HCT116 (cell line): ENCODE measurements at regions not wholly inside any gene's neighbourhood (a gene's known extent, or its start where the extent isn't known, plus 50 kb on each side); places are given as distances from the start of the nearest gene placed in this dataset.

Experiments used
- ATAC-seq: fragments of 200-7000 bp; cut with Tn5 transposase; 2 replicates; pipeline ENCODE4 v1.9.1; 2020; ENCODE audit warnings: mild to moderate bottlenecking, moderate library complexity
- BruUV-seq: library from RNA; stranded (reverse); fragments of 400-500 nt; replicated peaks from 2 replicates; lab custom pipeline; 2021; lab: Mats Ljungman, UMichigan
- CTCF ChIA-PET: fragments of 300-600 bp; sonication (Branson Sonifier 250); formaldehyde crosslinking; loops from one replicate; lab custom pipeline; 2021; ENCODE audit warnings: antibody characterized with exemption; lab: Charles Lee
- POLR2A ChIA-PET: fragments of 300-600, 350-600 bp; sonication (Branson Sonifier 250); formaldehyde crosslinking; loops from one replicate; lab custom pipeline; 2021; ENCODE audit warnings: antibody characterized with exemption; lab: Charles Lee
- RAD21 ChIA-PET, 2 experiments: fragments of 300-600 bp; sonication (Branson Sonifier 250); formaldehyde crosslinking; loops; one replicate each; lab custom pipeline; 2023; ENCODE audit warnings: low total read pairs in 2 of 2; ENCODE audit not compliant: uncharacterized antibody in 2 of 2, unreplicated experiment in 2 of 2, low non-redundant PET in 1 of 2; lab: Charles Lee
- DNase-seq: peaks from one replicate; pipeline ENCODE4 v3.0.0-alpha.2; 2010; ENCODE audit warnings: low read depth, low spot score
- H2AFZ ChIP-seq: fragments of 200-600 bp; shearing (Covaris generic), sonication (generic); 2 replicates; pipeline ENCODE4 v1.6.1; 2017; ENCODE audit warnings: low read depth, mixed run types, mixed read lengths, antibody characterized with exemption, low read length; ENCODE audit not compliant: poor library complexity, severe bottlenecking
- H3K27ac ChIP-seq: 2 replicates; pipeline ENCODE4 v1.5.1; 2012; ENCODE audit warnings: low read depth, low read length
- H3K27me3 ChIP-seq: fragments of 200-600 bp; sonication (generic); 2 replicates; pipeline ENCODE4 v1.6.1; 2016; ENCODE audit warnings: mixed run types, low read length, mixed read lengths; ENCODE audit not compliant: insufficient read depth
- H3K36me3 ChIP-seq, 2 experiments: fragments of 200-500 bp in 1 of 2; fragments of 200-600 bp in 1 of 2; sonication (Bioruptor generic) in 1 of 2; sonication (generic) in 1 of 2; 2 replicates each; pipeline versions ENCODE4 v1.5.1 to v1.6.1; 2014 to 2016; ENCODE audit warnings: low read length in 2 of 2, inconsistent platforms in 1 of 2, mixed read lengths in 1 of 2, mixed run types in 1 of 2; ENCODE audit not compliant: insufficient read depth in 2 of 2, control insufficient read depth in 1 of 2
- H3K4me1 ChIP-seq, 2 experiments: fragments of 200-600 bp in 1 of 2; sonication (generic) in 1 of 2; 2 replicates each; pipeline versions ENCODE4 v1.5.1 to v1.6.1; 2012 to 2017; ENCODE audit warnings: low read length in 2 of 2, inconsistent platforms in 1 of 2, mild to moderate bottlenecking in 1 of 2, mixed read lengths in 1 of 2, mixed run types in 1 of 2, moderate library complexity in 1 of 2; ENCODE audit not compliant: insufficient read depth in 2 of 2, control insufficient read depth in 1 of 2
- H3K4me2 ChIP-seq: fragments of 200-600 bp; sonication (generic); 2 replicates; pipeline ENCODE4 v1.6.1; 2017; ENCODE audit warnings: mixed run types, low read length, mixed read lengths
- H3K4me3 ChIP-seq, 2 experiments: fragments of 200-600 bp in 1 of 2; sonication (generic) in 1 of 2; replicated peaks in 1 of 2; 2 replicates each; pipeline ENCODE4 v1.5.1; 2011 to 2016; ENCODE audit warnings: low read length in 2 of 2, control low read depth in 1 of 2, low read depth in 1 of 2, mild to moderate bottlenecking in 1 of 2, mixed read lengths in 1 of 2, mixed run types in 1 of 2
- H3K79me2 ChIP-seq: fragments of 200-600 bp; sonication (generic); 2 replicates; pipeline ENCODE4 v1.6.1; 2017; ENCODE audit warnings: mild to moderate bottlenecking, mixed run types, low read length, moderate library complexity, mixed read lengths; ENCODE audit not compliant: insufficient read depth
- H3K9ac ChIP-seq: fragments of 200-600 bp; sonication (generic); 2 replicates; pipeline ENCODE4 v1.6.1; 2016; ENCODE audit warnings: low read length, mixed read lengths
- H3K9me2 ChIP-seq: fragments of 200-600 bp; sonication (generic), shearing (Covaris generic); 2 replicates; pipeline ENCODE4 v1.6.1; 2017; ENCODE audit warnings: mixed run types, mild to moderate bottlenecking, moderate library complexity; ENCODE audit not compliant: insufficient read depth
- H3K9me3 ChIP-seq, 2 experiments: fragments of 200-500 bp in 1 of 2; fragments of 200-600 bp in 1 of 2; sonication (Bioruptor generic) in 1 of 2; sonication (generic) in 1 of 2; 2 replicates each; pipeline ENCODE4 v1.6.1; 2014 to 2017; ENCODE audit warnings: low read length in 2 of 2, mixed read lengths in 2 of 2, inconsistent platforms in 1 of 2, low read depth in 1 of 2, mild to moderate bottlenecking in 1 of 2, mixed run types in 1 of 2, moderate library complexity in 1 of 2; ENCODE audit not compliant: control insufficient read depth in 1 of 2, insufficient read depth in 1 of 2
- H4K20me1 ChIP-seq: fragments of 200-600 bp; sonication (generic), shearing (Covaris generic); 2 replicates; pipeline ENCODE4 v1.6.1; 2017; ENCODE audit warnings: mixed run types, mild to moderate bottlenecking, moderate library complexity; ENCODE audit not compliant: insufficient read depth
- ATF3 ChIP-seq: IDR thresholded peaks from 2 replicates; pipeline ENCODE4 v1.6.1; 2012
- CEBPB ChIP-seq: IDR thresholded peaks from 2 replicates; pipeline ENCODE4 v1.6.1; 2012; ENCODE audit warnings: low read depth
- CTCF ChIP-seq, 3 experiments: fragments of 200-600 bp in 1 of 3; sonication (generic) in 1 of 3; IDR thresholded peaks in 2 of 3; conservative IDR thresholded peaks in 1 of 3; 2 replicates each; pipeline ENCODE4 v1.5.1; 2012 to 2017; ENCODE audit warnings: low read depth in 2 of 3, low read length in 2 of 3, antibody characterized with exemption in 1 of 3, borderline replicate concordance in 1 of 3, control low read depth in 1 of 3, mild to moderate bottlenecking in 1 of 3, mixed read lengths in 1 of 3, mixed run types in 1 of 3, moderate library complexity in 1 of 3; ENCODE audit not compliant: insufficient read depth in 1 of 3
- ELF1 ChIP-seq: IDR thresholded peaks from 2 replicates; pipeline ENCODE4 v1.6.1; 2012; ENCODE audit warnings: low read depth, borderline replicate concordance
- EZH2 ChIP-seq: fragments of 200-600 bp; sonication (generic); IDR thresholded peaks from 2 replicates; pipeline ENCODE4 v1.6.1; 2017; ENCODE audit warnings: antibody characterized with exemption, mixed run types
- JUND ChIP-seq: IDR thresholded peaks from 2 replicates; pipeline ENCODE4 v1.6.1; 2012
- MAX ChIP-seq: IDR thresholded peaks from 2 replicates; pipeline ENCODE4 v1.6.1; 2012
- POLR2AphosphoS5 ChIP-seq: IDR thresholded peaks from 2 replicates; pipeline ENCODE4 v1.6.1; 2011; ENCODE audit warnings: mild to moderate bottlenecking, low read depth, low read length, moderate library complexity
- REST ChIP-seq: IDR thresholded peaks from 2 replicates; pipeline ENCODE4 v1.6.1; 2012; ENCODE audit warnings: low read depth
- SIN3A ChIP-seq: IDR thresholded peaks from 2 replicates; pipeline ENCODE4 v1.6.1; 2012; ENCODE audit warnings: low read depth
- YY1 ChIP-seq: IDR thresholded peaks from 2 replicates; pipeline ENCODE4 v1.6.1; 2011; ENCODE audit warnings: low read length, low read depth, moderate library complexity, mild to moderate bottlenecking; ENCODE audit not compliant: insufficient replicate concordance; ENCODE audit errors: extremely low read depth
- ZBTB33 ChIP-seq: IDR thresholded peaks from 2 replicates; pipeline ENCODE4 v1.6.1; 2011; ENCODE audit warnings: mild to moderate bottlenecking, low read length, moderate library complexity; ENCODE audit not compliant: insufficient replicate concordance; ENCODE audit errors: extremely low read depth
- intact Hi-C: fragments of 100-400 bp; cut with micrococcal nuclease; formaldehyde crosslinking; loops from 2 replicates; pipeline ENCODE4 v1.10.0; 2022

- intact Hi-C loops, result no loop called here
- CTCF ChIA-PET, result no interaction called here
- Histone ChIP-seq H4K20me1 (no peaks in the 10 kb centered on the region), H2AFZ (no peak overlapping the region), H3K9ac (no peak overlapping the region), H3K9me3 (no peaks in the 10 kb centered on the region), H3K27me3 (peaks cover 71% of the 10 kb centered on the region), H3K4me1 (no peaks in the 10 kb centered on the region), H3K79me2 (no peaks in the 10 kb centered on the region), H3K27ac (no peak overlapping the region), H3K9me2 (no peaks in the 10 kb centered on the region), H3K36me3 (no peaks in the 10 kb centered on the region)
- DNase-seq, result no peak
- ATAC-seq, result no peak
- POLR2A ChIA-PET, result no interaction called here
- no TSS peak for BruUV-seq
- no peak for TF ChIP-seq MAX
- TF ChIP-seq ATF3, result no peak
- TF ChIP-seq EZH2, result no peak
- TF ChIP-seq CEBPB, result no peak
- no peak for TF ChIP-seq CTCF (IDR thresholded peaks at IDR 0.05 in 2 of 3, conservative IDR thresholded peaks at IDR 0.05 in 1 of 3; ENCODE audit: borderline replicate concordance in 1 of 3, insufficient read depth in 1 of 3, low read depth in 2 of 3, low read length in 2 of 3)
- TF ChIP-seq SIN3A, result no peak
- no peak for TF ChIP-seq YY1
- TF ChIP-seq REST, result no peak
- TF ChIP-seq ELF1, result no peak
- no peak for TF ChIP-seq POLR2AphosphoS5
- TF ChIP-seq ZBTB33, result no peak
- TF ChIP-seq JUND, result no peak
- TF ChIP-seq, all 23 proteins: peak for 0
- RAD21 ChIA-PET, result no interaction called here
- H3K4me3 ChIP-seq, result no peak overlapping the region
- no peak overlapping the region for H3K4me2 ChIP-seq
Observed at GRCh38 chr3:124131158-124131557, 139.2 kb upstream of the ROPN1 start.
